A549 (cell line): ENCODE measurements at regions not wholly inside any gene's neighbourhood (a gene's known extent, or its start where the extent isn't known, plus 50 kb on each side); places are given as distances from the start of the nearest gene placed in this dataset.

ENCODE experiments used
- CTCF ChIP-seq: fragments of >200 bp; sonication (Bioruptor Twin); formaldehyde crosslinking; IDR thresholded peaks from 3 replicates; pipeline ENCODE4 v1.5.1; 2016
- MAFK ChIP-seq: fragments of 450-650 bp; IDR thresholded peaks from 2 replicates; pipeline ENCODE4 v1.6.1; 2014; ENCODE audit not compliant: partially characterized antibody
- POLR2A ChIP-seq: IDR thresholded peaks from 2 replicates; pipeline ENCODE4 v1.6.1; 2012; ENCODE audit warnings: mild to moderate bottlenecking, low read length
- RAD21 ChIP-seq, 2 experiments: fragments of >200 bp in 1 of 2; sonication (Bioruptor Twin) in 1 of 2; formaldehyde crosslinking in 1 of 2; IDR thresholded peaks in 1 of 2; conservative IDR thresholded peaks in 1 of 2; 2 replicates in 1 of 2; 3 replicates in 1 of 2; pipeline ENCODE4 v1.6.1; 2012 to 2018; ENCODE audit warnings: inconsistent platforms in 1 of 2
- TFCP2L1 ChIP-seq: fragments of 250-450 bp; sonication (Bioruptor Pico); IDR thresholded peaks from 2 replicates; pipeline ENCODE4 v1.5.0; 2021; ENCODE audit warnings: mild to moderate bottlenecking

- TF ChIP-seq POLR2A = no peak
- TF ChIP-seq CTCF = no peak
- no peak for TF ChIP-seq RAD21 (conservative IDR thresholded peaks at IDR 0.05 in 1 of 2, IDR thresholded peaks at IDR 0.05 in 1 of 2)
- TF ChIP-seq MAFK = no peak
- no peak for TF ChIP-seq TFCP2L1
These were observed 358.1 kb downstream of the CRPPA start for GRCh38 chr7:16063221-16063620.
